Sigmoid colon (tissue), 6 donors: ENCODE measurements at regions not wholly inside any gene's neighbourhood (a gene's known extent, or its start where the extent isn't known, plus 50 kb on each side); places are given as distances from the start of the nearest gene placed in this dataset.

Source experiments
- DNase-seq: peaks from one replicate; pipeline ENCODE4 v3.0.0-alpha.2; 2019
- H3K27ac ChIP-seq, 4 donors: fragments of 200-600 bp; sonication (generic); one replicate each; pipeline ENCODE4 v1.5.1; 2016 to 2019; ENCODE audit warnings: mild to moderate bottlenecking in 1 of 4
- H3K27me3 ChIP-seq, 3 donors: fragments of 200-600 bp; sonication (generic); one replicate each; pipeline ENCODE4 v1.5.1; 2019; ENCODE audit warnings: mild to moderate bottlenecking in 1 of 3
- H3K36me3 ChIP-seq, 4 donors: fragments of 200-600 bp; sonication (generic); one replicate each; pipeline ENCODE4 v1.5.1; 2016 to 2019
- H3K4me1 ChIP-seq, 4 donors: fragments of 200-600 bp; sonication (generic); one replicate each; pipeline ENCODE4 v1.5.1; 2017 to 2019
- H3K4me3 ChIP-seq, 4 donors: fragments of 200-600 bp; sonication (generic); one replicate each; pipeline ENCODE4 v1.5.1; 2017 to 2019; ENCODE audit warnings: mild to moderate bottlenecking in 2 of 4, moderate library complexity in 1 of 4
- H3K9me3 ChIP-seq, 4 donors: fragments of 200-600 bp in 3 of 4; sonication (generic) in 3 of 4; one replicate each; pipeline versions ENCODE4 v1.5.1 to v1.6.1; 2013 to 2019
- EP300 ChIP-seq, 4 donors: sonication (generic); formaldehyde crosslinking; IDR thresholded peaks; one replicate each; pipeline ENCODE4 v1.6.1; 2017; ENCODE audit warnings: antibody characterized with exemption in 4 of 4
- POLR2A ChIP-seq, 2 donors: fragments of 450-650 bp; IDR thresholded peaks; one replicate each; pipeline ENCODE4 v1.6.1; 2016; ENCODE audit warnings: antibody characterized with exemption in 2 of 2, mild to moderate bottlenecking in 2 of 2, moderate library complexity in 2 of 2
- POLR2AphosphoS5 ChIP-seq, 4 donors: sonication (generic); formaldehyde crosslinking; IDR thresholded peaks; one replicate each; pipeline ENCODE4 v1.6.1; 2017; ENCODE audit warnings: antibody characterized with exemption in 4 of 4
- WGBS, 2 donors: extraction: QIAGEN DNeasy Blood & Tissue Kit; methylation state at CpG; one replicate each; pipeline ENCODE4 v1.1.7; 2013; 5-methylcytosine and 5-hydroxymethylcytosine counted together
- intact Hi-C: fragments of 100-400 bp; cut with DNase I; formaldehyde crosslinking; loops from one replicate; pipeline ENCODE4 v1.15.1; 2023
- TF ChIP-seq, protein P1 (sequence below), 4 experiments: fragments of 450-650 bp in 3 of 4; fragments of 200-600 bp in 1 of 4; IDR thresholded peaks; one replicate each; pipeline ENCODE4 v1.5.1; 2016 to 2019; ENCODE audit warnings: antibody characterized with exemption in 4 of 4, mild to moderate bottlenecking in 3 of 4, moderate library complexity in 2 of 4
- donor health status: healthy with polysubstance abuse.
- donor health status: healthy.

- no peak for DNase-seq
- H3K4me1 ChIP-seq: no peaks in the 10 kb centered on the region
- WGBS, 2 donors: 93 to 95% methylated on average over 2 of the region's 2 CpGs
- H3K9me3 ChIP-seq: no peaks in the 10 kb centered on the region
- no peak overlapping the region for H3K27ac ChIP-seq
- intact Hi-C loops: no loop called here
- H3K4me3 ChIP-seq: no peak overlapping the region
- no peaks in the 10 kb centered on the region for H3K27me3 ChIP-seq
- no peaks in the 10 kb centered on the region for H3K36me3 ChIP-seq
- no peak for TF ChIP-seq POLR2AphosphoS5 (IDR thresholded peaks at IDR 0.05)
These were observed 210.4 kb upstream of the ZBTB20 start for GRCh38 chr3:115357456-115357855.

DNA sequence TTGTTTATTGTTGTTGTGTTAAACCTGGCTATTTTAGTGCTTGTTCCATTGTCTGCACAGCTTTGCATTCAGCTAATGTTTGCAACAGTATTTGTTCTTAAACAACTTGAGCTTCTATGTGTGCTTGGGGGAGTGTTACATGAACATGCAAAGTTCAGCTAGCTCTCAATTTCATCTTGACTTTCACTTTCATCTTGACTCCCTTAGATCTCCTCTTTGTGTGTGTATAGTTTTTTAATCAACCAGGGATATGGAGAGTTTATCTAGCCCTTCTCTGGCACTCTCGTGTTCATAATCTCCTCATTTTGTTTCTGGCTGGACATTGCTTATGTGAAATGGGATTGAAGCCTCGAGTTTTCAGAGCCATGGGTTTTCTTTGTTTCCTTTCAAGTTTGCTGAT, 212.4 kb upstream of the ZBTB20 start:
- DNase-seq: no peak
- H3K27me3 ChIP-seq: no peaks in the 10 kb centered on the region
- no peak overlapping the region for H3K27ac ChIP-seq
- H3K4me1 ChIP-seq: no peaks in the 10 kb centered on the region
- intact Hi-C loops: no loop called here
- WGBS, 2 donors: 17 to 54% methylated on average over 2 of the region's 2 CpGs
- no peaks in the 10 kb centered on the region for H3K9me3 ChIP-seq
- no peak overlapping the region for H3K4me3 ChIP-seq
- no peaks in the 10 kb centered on the region for H3K36me3 ChIP-seq
- TF ChIP-seq POLR2A (IDR thresholded peaks at IDR 0.05) (no peak), EP300 (IDR thresholded peaks at IDR 0.05) (no peak), POLR2AphosphoS5 (IDR thresholded peaks at IDR 0.05) (no peak)
- TF ChIP-seq, protein P1, sequence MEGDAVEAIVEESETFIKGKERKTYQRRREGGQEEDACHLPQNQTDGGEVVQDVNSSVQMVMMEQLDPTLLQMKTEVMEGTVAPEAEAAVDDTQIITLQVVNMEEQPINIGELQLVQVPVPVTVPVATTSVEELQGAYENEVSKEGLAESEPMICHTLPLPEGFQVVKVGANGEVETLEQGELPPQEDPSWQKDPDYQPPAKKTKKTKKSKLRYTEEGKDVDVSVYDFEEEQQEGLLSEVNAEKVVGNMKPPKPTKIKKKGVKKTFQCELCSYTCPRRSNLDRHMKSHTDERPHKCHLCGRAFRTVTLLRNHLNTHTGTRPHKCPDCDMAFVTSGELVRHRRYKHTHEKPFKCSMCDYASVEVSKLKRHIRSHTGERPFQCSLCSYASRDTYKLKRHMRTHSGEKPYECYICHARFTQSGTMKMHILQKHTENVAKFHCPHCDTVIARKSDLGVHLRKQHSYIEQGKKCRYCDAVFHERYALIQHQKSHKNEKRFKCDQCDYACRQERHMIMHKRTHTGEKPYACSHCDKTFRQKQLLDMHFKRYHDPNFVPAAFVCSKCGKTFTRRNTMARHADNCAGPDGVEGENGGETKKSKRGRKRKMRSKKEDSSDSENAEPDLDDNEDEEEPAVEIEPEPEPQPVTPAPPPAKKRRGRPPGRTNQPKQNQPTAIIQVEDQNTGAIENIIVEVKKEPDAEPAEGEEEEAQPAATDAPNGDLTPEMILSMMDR (IDR thresholded peaks at IDR 0.05): no peak

DNA sequence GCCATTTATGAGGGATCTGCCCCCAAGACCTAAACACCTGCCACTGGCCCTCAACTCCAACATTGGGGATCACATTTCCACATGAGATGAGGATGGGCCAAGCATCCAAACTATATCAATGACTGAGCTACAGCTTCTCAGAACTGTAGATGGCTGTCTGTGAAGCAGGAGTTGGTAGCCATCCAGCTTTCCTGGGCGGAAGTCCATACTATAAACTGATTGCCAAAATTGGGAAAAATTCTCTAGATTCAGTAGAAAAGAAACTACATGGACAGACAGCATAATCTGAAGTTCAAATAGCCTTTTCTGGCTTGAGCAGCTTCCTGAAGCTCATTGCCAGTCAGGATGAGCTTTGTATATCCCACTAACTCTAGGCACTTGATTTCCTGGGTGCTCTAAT, 214.7 kb upstream of the ZBTB20 start:
- Histone ChIP-seq H3K4me1 (no peaks in the 10 kb centered on the region), H3K9me3 (peaks cover 0 to 4% (median 0%) of the 10 kb centered on the region in 4 donors), H3K27me3 (no peaks in the 10 kb centered on the region), H3K4me3 (no peak overlapping the region), H3K27ac (no peak overlapping the region), H3K36me3 (no peaks in the 10 kb centered on the region)
- 63 to 71% methylated on average over 1 of the region's 1 CpG for WGBS, 2 donors
- TF ChIP-seq POLR2AphosphoS5 (IDR thresholded peaks at IDR 0.05) (no peak), EP300 (IDR thresholded peaks at IDR 0.05) (no peak), POLR2A (IDR thresholded peaks at IDR 0.05) (no peak)
- TF ChIP-seq, protein P1 (IDR thresholded peaks at IDR 0.05): no peak
- intact Hi-C loops: no loop called here
- no peak for DNase-seq

- H3K4me3 ChIP-seq: no peak overlapping the region
- H3K9me3 ChIP-seq: peaks cover 0 to 4% (median 0%) of the 10 kb centered on the region in 4 donors
- no peak for DNase-seq
- 95 to 96% methylated on average over 1 of the region's 1 CpG for WGBS, 2 donors
- no peaks in the 10 kb centered on the region for H3K27me3 ChIP-seq
- no peak overlapping the region for H3K27ac ChIP-seq
- no peaks in the 10 kb centered on the region for H3K36me3 ChIP-seq
- H3K4me1 ChIP-seq: no peaks in the 10 kb centered on the region
- TF ChIP-seq POLR2AphosphoS5 (IDR thresholded peaks at IDR 0.05): no peak
- no peak for TF ChIP-seq POLR2A (IDR thresholded peaks at IDR 0.05)
- no peak for TF ChIP-seq EP300 (IDR thresholded peaks at IDR 0.05)
- TF ChIP-seq, protein P1 (IDR thresholded peaks at IDR 0.05): no peak
- intact Hi-C loops: no loop called here
These were observed 216.0 kb upstream of the ZBTB20 start for GRCh38 chr3:115363071-115363470.

- no peak overlapping the region for H3K27ac ChIP-seq
- no peak for DNase-seq
These were observed 221.9 kb upstream of the ZBTB20 start for GRCh38 chr3:115369021-115369420.

More at GRCh38 chr3:115369021-115369420, 221.9 kb upstream of the ZBTB20 start:
- H3K27me3 ChIP-seq: no peaks in the 10 kb centered on the region
- 71 to 74% methylated on average over 1 of the region's 1 CpG for WGBS, 2 donors
- no peak overlapping the region for H3K4me3 ChIP-seq
- peaks cover 0 to 4% (median 0%) of the 10 kb centered on the region in 4 donors for H3K9me3 ChIP-seq
- intact Hi-C loops: no loop called here
- TF ChIP-seq POLR2AphosphoS5 (IDR thresholded peaks at IDR 0.05) (no peak), EP300 (IDR thresholded peaks at IDR 0.05) (no peak), POLR2A (IDR thresholded peaks at IDR 0.05) (no peak)
- TF ChIP-seq, protein P1 (IDR thresholded peaks at IDR 0.05): no peak
- H3K36me3 ChIP-seq: no peaks in the 10 kb centered on the region
- no peaks in the 10 kb centered on the region for H3K4me1 ChIP-seq
